HepG2 (cell line): ENCODE measurements at regions not wholly inside any gene's neighbourhood (a gene's known extent, or its start where the extent isn't known, plus 50 kb on each side); places are given as distances from the start of the nearest gene placed in this dataset.

Source experiments
- ATAC-seq: fragments of 200-7000 bp; cut with Tn5 transposase; 3 replicates; pipeline ENCODE4 v1.9.1; 2020; ENCODE audit warnings: mild to moderate bottlenecking, moderate library complexity
- BruUV-seq: library from RNA; stranded (reverse); fragments of 400-500 nt; replicated peaks from 2 replicates; lab custom pipeline; 2021; lab: Mats Ljungman, UMichigan
- CTCF ChIA-PET: fragments of 300-600 bp; formaldehyde crosslinking; extraction: SDS; loops from one replicate; lab custom pipeline; 2021; ENCODE audit warnings: low total read pairs, inconsistent platforms, low intra/inter-chr PET ratio; lab: Yijun Ruan, JAX
- POLR2A ChIA-PET: fragments of 350-600 bp; sonication (Branson Sonifier 250); formaldehyde crosslinking; loops from one replicate; lab custom pipeline; 2020; ENCODE audit warnings: antibody characterized with exemption, inconsistent platforms; lab: Yijun Ruan, JAX
- DNase-seq: peaks from one replicate; pipeline ENCODE4 v3.0.0-alpha.2; 2015; ENCODE audit warnings: low spot score
- FAIRE-seq: peaks from 3 replicates; lab custom pipeline; 2011; peaks lifted over from hg19 to GRCh38; lab: Jason Lieb, UNC
- H2AFZ ChIP-seq: one replicate; pipeline ENCODE4 v1.6.1; 2011; ENCODE audit warnings: low read length, inconsistent platforms
- H3K27ac ChIP-seq: fragments of 300-600 bp; 3 replicates; pipeline ENCODE4 v1.8.0; 2011; ENCODE audit warnings: mixed run types, mild to moderate bottlenecking, mixed read lengths, low read length, inconsistent platforms; ENCODE audit not compliant: insufficient read depth; ENCODE audit errors: extremely low read length
- H3K27me3 ChIP-seq, 2 experiments: fragments of 200-600 bp in 1 of 2; 2 replicates in 1 of 2; 3 replicates in 1 of 2; pipeline versions ENCODE4 v1.6.0 to v1.8.0; 2011; ENCODE audit warnings: low read length in 2 of 2, mild to moderate bottlenecking in 2 of 2, moderate library complexity in 2 of 2, inconsistent platforms in 1 of 2; ENCODE audit not compliant: insufficient read depth in 2 of 2, control insufficient read depth in 1 of 2
- H3K36me3 ChIP-seq, 2 experiments: fragments of 200-600 bp in 1 of 2; replicated peaks in 1 of 2; 2 replicates in 1 of 2; 3 replicates in 1 of 2; pipeline versions ENCODE4 v1.5.1 to v1.8.0; 2011; ENCODE audit warnings: low read length in 2 of 2, inconsistent platforms in 1 of 2; ENCODE audit not compliant: insufficient read depth in 2 of 2, control insufficient read depth in 1 of 2
- H3K4me1 ChIP-seq: 2 replicates; pipeline ENCODE4 v1.5.1; 2012; ENCODE audit warnings: low read length, inconsistent platforms; ENCODE audit not compliant: insufficient read depth
- H3K4me2 ChIP-seq: 2 replicates; pipeline ENCODE4 v1.6.0; 2011; ENCODE audit warnings: low read depth, low read length, inconsistent platforms
- H3K4me3 ChIP-seq, 3 experiments: fragments of 200-600 bp in 1 of 3; sonication (generic), shearing (Covaris generic) in 1 of 3; replicated peaks in 1 of 3; 2 replicates each; pipeline ENCODE4 v1.5.1; 2011 to 2016; ENCODE audit warnings: low read length in 3 of 3, inconsistent platforms in 2 of 3, low read depth in 2 of 3, mild to moderate bottlenecking in 2 of 3, control low read depth in 1 of 3, mixed read lengths in 1 of 3; ENCODE audit not compliant: insufficient read depth in 1 of 3
- H3K79me2 ChIP-seq: one replicate; pipeline ENCODE4 v1.6.1; 2011; ENCODE audit warnings: low read length, inconsistent platforms; ENCODE audit not compliant: insufficient read depth
- H3K9ac ChIP-seq: 2 replicates; pipeline ENCODE4 v1.6.0; 2011; ENCODE audit warnings: mild to moderate bottlenecking, low read depth, low read length, inconsistent platforms; ENCODE audit not compliant: insufficient read depth
- H3K9me3 ChIP-seq: 2 replicates; pipeline ENCODE4 v1.5.1; 2012; ENCODE audit warnings: mild to moderate bottlenecking, low read length
- H4K20me1 ChIP-seq: 2 replicates; pipeline ENCODE4 v1.6.0; 2011; ENCODE audit warnings: inconsistent platforms, mild to moderate bottlenecking, low read length, moderate library complexity; ENCODE audit not compliant: insufficient read depth
- CHD2 ChIP-seq: IDR thresholded peaks from 2 replicates; pipeline ENCODE4 v1.6.1; 2011; ENCODE audit warnings: low read depth, low read length, improper control_type of control experiment
- CREM ChIP-seq, 2 experiments: sonication (generic) in 1 of 2; formaldehyde crosslinking in 1 of 2; IDR thresholded peaks; 2 replicates each; pipeline versions ENCODE4 v1.4.0 to v1.6.1; 2016 to 2020; ENCODE audit warnings: antibody characterized with exemption in 1 of 2, mild to moderate bottlenecking in 1 of 2, missing genetic modification reagents in 1 of 2
- E2F1 ChIP-seq: sonication (generic); formaldehyde crosslinking; IDR thresholded peaks from 2 replicates; pipeline ENCODE4 v1.5.0; 2020; ENCODE audit warnings: missing genetic modification reagents
- JDP2 ChIP-seq: sonication (generic); formaldehyde crosslinking; IDR thresholded peaks from 2 replicates; pipeline ENCODE4 v1.8.1; 2022; ENCODE audit warnings: missing genetic modification reagents, borderline replicate concordance
- JUN ChIP-seq: sonication (generic); formaldehyde crosslinking; IDR thresholded peaks from 2 replicates; pipeline ENCODE4 v1.4.0; 2020; ENCODE audit warnings: mild to moderate bottlenecking, missing genetic modification reagents
- KDM6A ChIP-seq: IDR thresholded peaks from 2 replicates; pipeline ENCODE4 v1.6.1; 2016; ENCODE audit warnings: low read depth
- ZFYVE20 ChIP-seq: sonication (generic); formaldehyde crosslinking; IDR thresholded peaks from 2 replicates; pipeline ENCODE4 v1.8.0; 2023; ENCODE audit warnings: low read depth, mild to moderate bottlenecking, moderate library complexity, missing genetic modification reagents, borderline replicate concordance
- ZNF143 ChIP-seq: sonication (generic); formaldehyde crosslinking; IDR thresholded peaks from 2 replicates; pipeline ENCODE4 v1.4.0; 2020; ENCODE audit warnings: missing genetic modification reagents
- ZNF263 ChIP-seq: sonication (generic); formaldehyde crosslinking; IDR thresholded peaks from 2 replicates; pipeline ENCODE4 v1.4.0; 2020; ENCODE audit warnings: missing genetic modification reagents
- ZNF280B ChIP-seq: sonication (generic); formaldehyde crosslinking; IDR thresholded peaks from 2 replicates; pipeline ENCODE4 v1.5.0; 2020; ENCODE audit warnings: missing genetic modification reagents, mild to moderate bottlenecking, borderline replicate concordance
- ZNF333 ChIP-seq: sonication (generic); formaldehyde crosslinking; IDR thresholded peaks from 2 replicates; pipeline ENCODE4 v1.4.0; 2020; ENCODE audit warnings: mild to moderate bottlenecking, missing genetic modification reagents, borderline replicate concordance
- ZNF350 ChIP-seq: sonication (generic); formaldehyde crosslinking; IDR thresholded peaks from 2 replicates; pipeline ENCODE4 v1.4.0; 2020; ENCODE audit warnings: mild to moderate bottlenecking, low read depth, missing genetic modification reagents, borderline replicate concordance
- ZNF446 ChIP-seq: sonication (generic); formaldehyde crosslinking; IDR thresholded peaks from 2 replicates; pipeline ENCODE4 v1.5.0; 2020; ENCODE audit warnings: mild to moderate bottlenecking, missing genetic modification reagents
- ZNF589 ChIP-seq: sonication (generic); formaldehyde crosslinking; conservative IDR thresholded peaks from 2 replicates; pipeline ENCODE4 v1.8.0; 2022; ENCODE audit warnings: mild to moderate bottlenecking, moderate library complexity, missing genetic modification reagents
- ZNF639 ChIP-seq: conservative IDR thresholded peaks from 2 replicates; pipeline ENCODE4 v1.6.1; 2018; ENCODE audit warnings: missing genetic modification reagents
- WGBS: methylation state at CpG from one replicate; pipeline ENCODE4 v1.1.6; 2017; ENCODE audit warnings: low lambda C conversion rate; 5-methylcytosine and 5-hydroxymethylcytosine counted together
- in situ Hi-C: cut with HindIII; loops from 2 replicates; pipeline ENCODE4 v1.10.0; 2017; ENCODE audit warnings: low pct_unique_long_range_greater_than_20kb; ENCODE audit not compliant: extremely low pct_ligation_motif_present
- intact Hi-C: fragments of 100-400 bp; cut with micrococcal nuclease; formaldehyde crosslinking; loops from one replicate; pipeline ENCODE4 v1.10.0; 2022; ENCODE audit not compliant: unreplicated experiment
- TF ChIP-seq, protein P1 (sequence below): sonication (generic); formaldehyde crosslinking; IDR thresholded peaks from 2 replicates; pipeline ENCODE4 v1.4.0; 2020; ENCODE audit warnings: mild to moderate bottlenecking, missing genetic modification reagents

GRCh38 chr4:96845819-96846218 lies 1005.9 kb downstream of the PDHA2 start (continued):
- TF ChIP-seq, protein P1, sequence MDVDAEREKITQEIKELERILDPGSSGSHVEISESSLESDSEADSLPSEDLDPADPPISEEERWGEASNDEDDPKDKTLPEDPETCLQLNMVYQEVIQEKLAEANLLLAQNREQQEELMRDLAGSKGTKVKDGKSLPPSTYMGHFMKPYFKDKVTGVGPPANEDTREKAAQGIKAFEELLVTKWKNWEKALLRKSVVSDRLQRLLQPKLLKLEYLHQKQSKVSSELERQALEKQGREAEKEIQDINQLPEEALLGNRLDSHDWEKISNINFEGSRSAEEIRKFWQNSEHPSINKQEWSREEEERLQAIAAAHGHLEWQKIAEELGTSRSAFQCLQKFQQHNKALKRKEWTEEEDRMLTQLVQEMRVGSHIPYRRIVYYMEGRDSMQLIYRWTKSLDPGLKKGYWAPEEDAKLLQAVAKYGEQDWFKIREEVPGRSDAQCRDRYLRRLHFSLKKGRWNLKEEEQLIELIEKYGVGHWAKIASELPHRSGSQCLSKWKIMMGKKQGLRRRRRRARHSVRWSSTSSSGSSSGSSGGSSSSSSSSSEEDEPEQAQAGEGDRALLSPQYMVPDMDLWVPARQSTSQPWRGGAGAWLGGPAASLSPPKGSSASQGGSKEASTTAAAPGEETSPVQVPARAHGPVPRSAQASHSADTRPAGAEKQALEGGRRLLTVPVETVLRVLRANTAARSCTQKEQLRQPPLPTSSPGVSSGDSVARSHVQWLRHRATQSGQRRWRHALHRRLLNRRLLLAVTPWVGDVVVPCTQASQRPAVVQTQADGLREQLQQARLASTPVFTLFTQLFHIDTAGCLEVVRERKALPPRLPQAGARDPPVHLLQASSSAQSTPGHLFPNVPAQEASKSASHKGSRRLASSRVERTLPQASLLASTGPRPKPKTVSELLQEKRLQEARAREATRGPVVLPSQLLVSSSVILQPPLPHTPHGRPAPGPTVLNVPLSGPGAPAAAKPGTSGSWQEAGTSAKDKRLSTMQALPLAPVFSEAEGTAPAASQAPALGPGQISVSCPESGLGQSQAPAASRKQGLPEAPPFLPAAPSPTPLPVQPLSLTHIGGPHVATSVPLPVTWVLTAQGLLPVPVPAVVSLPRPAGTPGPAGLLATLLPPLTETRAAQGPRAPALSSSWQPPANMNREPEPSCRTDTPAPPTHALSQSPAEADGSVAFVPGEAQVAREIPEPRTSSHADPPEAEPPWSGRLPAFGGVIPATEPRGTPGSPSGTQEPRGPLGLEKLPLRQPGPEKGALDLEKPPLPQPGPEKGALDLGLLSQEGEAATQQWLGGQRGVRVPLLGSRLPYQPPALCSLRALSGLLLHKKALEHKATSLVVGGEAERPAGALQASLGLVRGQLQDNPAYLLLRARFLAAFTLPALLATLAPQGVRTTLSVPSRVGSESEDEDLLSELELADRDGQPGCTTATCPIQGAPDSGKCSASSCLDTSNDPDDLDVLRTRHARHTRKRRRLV (CRISPR knock-in tag) = no peak
- no peak for TF ChIP-seq ZNF589 (CRISPR knock-in tag)
- TF ChIP-seq ZNF333 (CRISPR knock-in tag) = no peak
- TF ChIP-seq KDM6A (CRISPR knock-in tag) = no peak
- TF ChIP-seq ZNF263 = no peak

DNA sequence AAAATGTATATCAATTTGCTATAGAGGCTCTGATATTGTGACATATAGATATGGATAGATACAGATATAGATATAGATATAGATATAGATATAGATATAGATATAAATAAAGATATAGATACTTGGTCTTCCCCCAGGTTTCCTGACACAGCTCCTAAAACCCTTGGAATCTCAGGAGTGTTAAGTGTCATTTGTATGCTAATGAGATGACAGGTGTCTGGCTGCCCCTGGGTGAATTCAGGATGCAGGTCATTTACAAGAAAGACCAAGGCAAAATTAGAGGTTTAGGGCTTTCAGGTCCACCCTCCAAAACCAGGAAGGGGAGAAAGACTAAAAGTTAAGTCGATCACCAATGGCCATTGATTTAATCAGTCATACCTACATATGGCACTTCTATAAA lies 1034.8 kb downstream of the PDHA2 start:
- ChIA-PET CTCF (no interaction called here), POLR2A (no interaction called here)
- 0% methylated on average over 1 of the region's 1 CpG for WGBS
- Histone ChIP-seq H3K4me3 (no peak overlapping the region), H3K79me2 (no peaks in the 10 kb centered on the region), H3K9me3 (peaks cover 54% of the 10 kb centered on the region), H3K27ac (no peak overlapping the region), H3K4me1 (no peaks in the 10 kb centered on the region), H3K9ac (no peak overlapping the region), H3K36me3 (no peaks in the 10 kb centered on the region), H2AFZ (no peak overlapping the region), H4K20me1 (no peaks in the 10 kb centered on the region), H3K27me3 (no peaks in the 10 kb centered on the region), H3K4me2 (no peak overlapping the region)
- FAIRE-seq = no peak
- in situ Hi-C loops (no loop called here), intact Hi-C loops (no loop called here)
- ATAC-seq = no peak
- DNase-seq = no peak
- BruUV-seq = no TSS peak
- no peak for TF ChIP-seq ZNF280B (CRISPR knock-in tag)
- TF ChIP-seq ZNF446 = no peak
- no peak for TF ChIP-seq JUN (CRISPR knock-in tag)
- TF ChIP-seq ZNF143 (CRISPR knock-in tag) = no peak
- no peak for TF ChIP-seq ZFYVE20
- no peak for TF ChIP-seq CREM (IDR thresholded peaks at IDR 0.05)
- TF ChIP-seq CREM (CRISPR knock-in tag; IDR thresholded peaks at IDR 0.05) = no peak
- TF ChIP-seq ZNF639 (CRISPR knock-in tag) = no peak
- TF ChIP-seq JDP2 (CRISPR knock-in tag) = no peak
- no peak for TF ChIP-seq ZNF350 (CRISPR knock-in tag)
- no peak for TF ChIP-seq E2F1
- no peak for TF ChIP-seq CHD2
